SKM-1 treated with dmso at 0.1 percent for 144 hours (cell line): ENCODE measurements at regions not wholly inside any gene's neighbourhood (a gene's known extent, or its start where the extent isn't known, plus 50 kb on each side); places are given as distances from the start of the nearest gene placed in this dataset.
"Not testable (repeated sequence)": the region's sequence is repeated elsewhere in the genome, so short reads cannot be mapped to it uniquely, and the experiment has no call there.

Experiments used
- DNase-seq: peaks from one replicate; lab custom pipeline; 2025; ENCODE audit not compliant: unreplicated experiment; lab: John Stamatoyannopoulos, UW

- no peak for DNase-seq
Measured at GRCh38 chr6:50330347-50330746, 280.6 kb upstream of the DEFB112 start.

- DNase-seq: no peak
Measured at GRCh38 chr6:50330963-50331362, 281.2 kb upstream of the DEFB112 start.

- DNase-seq: no peak
Measured at GRCh38 chr6:50333696-50334095, 284.0 kb upstream of the DEFB112 start.

GRCh38 chr6:50337532-50338122 is 287.9 kb upstream of the DEFB112 start:
- no peak for DNase-seq

- no peak for DNase-seq
Measured at GRCh38 chr6:50353603-50354002, 303.9 kb upstream of the DEFB112 start.

GRCh38 chr6:50358113-50358512 is 308.4 kb upstream of the DEFB112 start:
- no peak for DNase-seq

GRCh38 chr6:50361641-50362331 is 312.1 kb upstream of the DEFB112 start:
- DNase-seq: no peak

GRCh38 chr6:50362706-50363105 is 313.0 kb upstream of the DEFB112 start:
- no peak for DNase-seq

GRCh38 chr6:50369996-50370395 is 320.3 kb upstream of the DEFB112 start:
- no peak for DNase-seq

- DNase-seq: no peak
Measured at GRCh38 chr6:50380406-50381098, 330.8 kb upstream of the DEFB112 start.

- DNase-seq: no peak
Measured at GRCh38 chr6:50381099-50381415, 331.3 kb upstream of the DEFB112 start.

- no peak for DNase-seq
Measured at GRCh38 chr6:50390416-50390815, 322.9 kb upstream of the TFAP2D start.

GRCh38 chr6:50394139-50394538 is 319.2 kb upstream of the TFAP2D start:
- not testable (repeated sequence) for DNase-seq

- no peak for DNase-seq
Measured at GRCh38 chr6:50404643-50405042, 308.7 kb upstream of the TFAP2D start.

- DNase-seq: no peak
Measured at GRCh38 chr6:50410579-50410978, 302.7 kb upstream of the TFAP2D start.

GRCh38 chr6:50421041-50421440 is 292.3 kb upstream of the TFAP2D start:
- DNase-seq: not testable (repeated sequence)

- DNase-seq: no peak
Measured at GRCh38 chr6:50427267-50427666, 286.1 kb upstream of the TFAP2D start.

GRCh38 chr6:50437901-50438300 is 275.4 kb upstream of the TFAP2D start:
- no peak for DNase-seq

GRCh38 chr6:50442531-50443040 is 270.7 kb upstream of the TFAP2D start:
- no peak for DNase-seq

GRCh38 chr6:50443144-50443543 is 270.2 kb upstream of the TFAP2D start:
- no peak for DNase-seq

- no peak for DNase-seq
Measured at GRCh38 chr6:50449128-50449527, 264.2 kb upstream of the TFAP2D start.

- no peak for DNase-seq
Measured at GRCh38 chr6:50451826-50452400, 261.4 kb upstream of the TFAP2D start.
